NT2/D1 (cell line): ENCODE measurements at regions not wholly inside any gene's neighbourhood (a gene's known extent, or its start where the extent isn't known, plus 50 kb on each side); places are given as distances from the start of the nearest gene placed in this dataset.
"Not testable (repeated sequence)": the region's sequence is repeated elsewhere in the genome, so short reads cannot be mapped to it uniquely, and the experiment has no call there.

Experiments
- SUZ12 ChIP-seq: IDR thresholded peaks from 2 replicates; pipeline ENCODE4 v1.6.1; 2011; ENCODE audit not compliant: insufficient read length, insufficient read depth; ENCODE audit errors: extremely low read depth
- YY1 ChIP-seq: IDR thresholded peaks from 2 replicates; pipeline ENCODE4 v1.6.1; 2011; ENCODE audit not compliant: insufficient read length, insufficient read depth
- ZNF274 ChIP-seq: IDR thresholded peaks from 2 replicates; pipeline ENCODE4 v1.6.1; 2011; ENCODE audit warnings: mild to moderate bottlenecking, low read depth, low read length

DNA sequence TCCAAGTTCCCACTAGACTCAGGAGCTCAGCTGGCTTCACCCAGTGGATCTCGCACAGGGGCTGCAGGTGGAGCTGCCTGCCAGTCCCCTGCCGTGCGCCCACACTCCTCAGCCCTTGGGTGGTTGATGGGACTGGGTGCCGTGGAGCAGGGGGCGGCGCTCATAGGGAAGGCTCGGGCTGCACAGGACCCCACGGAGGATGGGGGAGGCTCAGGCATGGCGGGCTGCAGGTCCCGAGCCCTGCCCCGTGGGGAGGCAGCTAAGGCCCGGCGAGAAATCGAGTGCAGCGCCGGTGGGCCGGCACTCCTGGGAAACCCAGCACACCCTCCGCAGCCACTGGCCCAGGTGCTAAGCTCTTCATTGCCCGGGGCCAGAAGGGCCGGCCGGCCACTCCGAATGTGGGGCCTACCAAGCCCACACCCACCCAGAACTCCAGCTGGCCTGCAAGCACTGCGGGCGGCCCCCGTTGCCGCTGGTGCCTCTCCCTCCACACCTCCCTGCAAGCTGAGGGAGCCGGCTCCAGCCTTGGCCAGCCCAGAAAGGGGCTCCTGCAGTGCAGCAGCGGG is 1481.3 kb upstream of the WWC1 start:
- not testable (repeated sequence) for TF ChIP-seq YY1, ZNF274, SUZ12
